H9 (cell line): ENCODE measurements at regions not wholly inside any gene's neighbourhood (a gene's known extent, or its start where the extent isn't known, plus 50 kb on each side); places are given as distances from the start of the nearest gene placed in this dataset.

Experiments used
- DNase-seq: peaks from one replicate; pipeline ENCODE4 v3.0.0-alpha.2; 2017
- H2AFZ ChIP-seq: one replicate; pipeline ENCODE4 v1.6.1; 2013; ENCODE audit warnings: mild to moderate bottlenecking, low read length, control low read depth, moderate library complexity
- H2AK5ac ChIP-seq: 2 replicates; pipeline ENCODE4 v1.6.1; 2013; ENCODE audit warnings: low read length, control low read depth, mixed read lengths; ENCODE audit not compliant: insufficient read length
- H2BK120ac ChIP-seq: one replicate; pipeline ENCODE4 v1.6.1; 2013; ENCODE audit warnings: low read depth, mild to moderate bottlenecking, low read length, control low read depth, inconsistent platforms; ENCODE audit not compliant: poor library complexity, severe bottlenecking
- H2BK12ac ChIP-seq: 2 replicates; pipeline ENCODE4 v1.6.1; 2013; ENCODE audit warnings: low read length, control low read depth, mixed read lengths, low read depth; ENCODE audit not compliant: insufficient read length
- H2BK15ac ChIP-seq: 2 replicates; pipeline ENCODE4 v1.6.1; 2013; ENCODE audit warnings: low read depth, low read length, control low read depth
- H2BK20ac ChIP-seq: one replicate; pipeline ENCODE4 v1.6.1; 2013; ENCODE audit warnings: low read depth, mild to moderate bottlenecking, low read length, control low read depth, inconsistent platforms; ENCODE audit not compliant: poor library complexity, severe bottlenecking
- H2BK5ac ChIP-seq: 2 replicates; pipeline ENCODE4 v1.6.1; 2013; ENCODE audit warnings: low read length, control low read depth, mixed read lengths; ENCODE audit not compliant: insufficient read length
- H3K14ac ChIP-seq: 2 replicates; pipeline ENCODE4 v1.6.1; 2013; ENCODE audit warnings: low read length, control low read depth; ENCODE audit not compliant: insufficient read depth
- H3K18ac ChIP-seq: 2 replicates; pipeline ENCODE4 v1.6.1; 2013; ENCODE audit warnings: low read depth, mild to moderate bottlenecking, mixed read lengths, low read length, control low read depth; ENCODE audit not compliant: insufficient read length
- H3K23ac ChIP-seq: 2 replicates; pipeline ENCODE4 v1.6.1; 2013; ENCODE audit warnings: low read length, control low read depth, mixed read lengths, low read depth; ENCODE audit not compliant: insufficient read length
- H3K23me2 ChIP-seq: 2 replicates; pipeline ENCODE4 v1.6.1; 2013; ENCODE audit warnings: low read depth, mild to moderate bottlenecking, mixed read lengths, low read length, control low read depth; ENCODE audit not compliant: insufficient read length, poor library complexity, severe bottlenecking
- H3K27ac ChIP-seq: 2 replicates; pipeline ENCODE4 v1.5.1; 2013; ENCODE audit warnings: low read length, control low read depth, mixed read lengths, low read depth; ENCODE audit not compliant: insufficient read length
- H3K27me3 ChIP-seq: 2 replicates; pipeline ENCODE4 v1.6.1; 2013; ENCODE audit warnings: low read length, control low read depth, inconsistent platforms; ENCODE audit not compliant: insufficient read depth
- H3K4ac ChIP-seq: 2 replicates; pipeline ENCODE4 v1.6.1; 2013; ENCODE audit warnings: low read depth, mild to moderate bottlenecking, control low read depth, inconsistent platforms, low read length, moderate library complexity
- H3K4me1 ChIP-seq: 2 replicates; pipeline ENCODE4 v1.6.1; 2013; ENCODE audit warnings: low read length, control low read depth, inconsistent platforms; ENCODE audit not compliant: insufficient read depth
- H3K4me2 ChIP-seq: 2 replicates; pipeline ENCODE4 v1.6.1; 2013; ENCODE audit warnings: low read length, control low read depth, mixed read lengths; ENCODE audit not compliant: insufficient read length, insufficient read depth
- H3K56ac ChIP-seq: 2 replicates; pipeline ENCODE4 v1.6.1; 2013; ENCODE audit warnings: low read depth, mild to moderate bottlenecking, mixed read lengths, low read length, control low read depth; ENCODE audit not compliant: insufficient read length
- H3K79me1 ChIP-seq: 2 replicates; pipeline ENCODE4 v1.6.1; 2013; ENCODE audit warnings: low read depth, mild to moderate bottlenecking, moderate library complexity, low read length, control low read depth, inconsistent platforms; ENCODE audit not compliant: insufficient read depth, poor library complexity, severe bottlenecking
- H3K79me2 ChIP-seq: 2 replicates; pipeline ENCODE4 v1.6.1; 2013; ENCODE audit warnings: low read length, control low read depth, inconsistent platforms; ENCODE audit not compliant: insufficient read depth
- H3K9ac ChIP-seq: 2 replicates; pipeline ENCODE4 v1.6.1; 2013; ENCODE audit warnings: low read length, control low read depth, mixed read lengths; ENCODE audit not compliant: insufficient read length; ENCODE audit errors: extremely low read depth
- H3K9me3 ChIP-seq: one replicate; pipeline ENCODE4 v1.6.1; 2013; ENCODE audit warnings: low read depth, low read length, inconsistent platforms; ENCODE audit not compliant: control insufficient read depth
- H3T11ph ChIP-seq: one replicate; pipeline ENCODE4 v1.6.1; 2013; ENCODE audit warnings: mild to moderate bottlenecking, low read length, control low read depth, inconsistent platforms
- H4K20me1 ChIP-seq: one replicate; pipeline ENCODE4 v1.6.1; 2013; ENCODE audit not compliant: control insufficient read depth, insufficient read length, insufficient read depth
- H4K5ac ChIP-seq: 2 replicates; pipeline ENCODE4 v1.6.1; 2013; ENCODE audit warnings: low read depth, mild to moderate bottlenecking, mixed read lengths, low read length, control low read depth; ENCODE audit not compliant: insufficient read length
- H4K8ac ChIP-seq: replicated peaks from 2 replicates; pipeline ENCODE4 v1.6.1; 2013; ENCODE audit warnings: low read length, control low read depth, mixed read lengths, low read depth; ENCODE audit not compliant: insufficient read length
- H4K91ac ChIP-seq: 2 replicates; pipeline ENCODE4 v1.6.1; 2013; ENCODE audit warnings: low read depth, mild to moderate bottlenecking, moderate library complexity, mixed read lengths, low read length, control low read depth; ENCODE audit not compliant: insufficient read length
- H3K27ac Mint-ChIP-seq, 3 experiments: 2 replicates in 2 of 3; 3 replicates in 1 of 3; pipeline ENCODE4 v1.8.0; 2020 to 2021; ENCODE audit warnings: mixed read lengths in 3 of 3, mild to moderate bottlenecking in 1 of 3, moderate library complexity in 1 of 3
- H3K27me3 Mint-ChIP-seq: 2 replicates; pipeline ENCODE4 v1.8.0; 2021; ENCODE audit warnings: low read depth, mild to moderate bottlenecking, moderate library complexity, mixed read lengths
- H3K36me3 Mint-ChIP-seq, 3 experiments: 2 replicates in 2 of 3; 3 replicates in 1 of 3; pipeline ENCODE4 v1.8.0; 2020 to 2021; ENCODE audit warnings: low read depth in 3 of 3, mixed read lengths in 3 of 3; ENCODE audit not compliant: insufficient read depth in 1 of 3
- H3K4me1 Mint-ChIP-seq, 2 experiments: 2 replicates each; pipeline ENCODE4 v1.8.0; 2020; ENCODE audit warnings: mixed read lengths in 2 of 2
- H3K4me3 Mint-ChIP-seq, 2 experiments: 2 replicates in 1 of 2; 3 replicates in 1 of 2; pipeline ENCODE4 v1.8.0; 2020 to 2021; ENCODE audit warnings: mild to moderate bottlenecking in 2 of 2, mixed read lengths in 2 of 2, moderate library complexity in 1 of 2
- H3K9me3 Mint-ChIP-seq, 2 experiments: 2 replicates in 1 of 2; 3 replicates in 1 of 2; pipeline ENCODE4 v1.8.0; 2020; ENCODE audit warnings: mild to moderate bottlenecking in 2 of 2, mixed read lengths in 2 of 2, moderate library complexity in 1 of 2
- CTCF ChIP-seq: fragments of 200-600 bp; sonication (generic); conservative IDR thresholded peaks from 3 replicates; pipeline ENCODE4 v1.8.0; 2021; ENCODE audit warnings: antibody characterized with exemption, mild to moderate bottlenecking
- WGBS: extraction: QIAGEN DNeasy Blood & Tissue Kit; methylation state at CpG from one replicate; pipeline ENCODE4 v1.1.7; 2013; ENCODE audit warnings: missing lambda C conversion rate, low lambda C conversion rate, mixed read lengths; ENCODE audit not compliant: insufficient read length; ENCODE audit errors: extremely low coverage; 5-methylcytosine and 5-hydroxymethylcytosine counted together

DNA sequence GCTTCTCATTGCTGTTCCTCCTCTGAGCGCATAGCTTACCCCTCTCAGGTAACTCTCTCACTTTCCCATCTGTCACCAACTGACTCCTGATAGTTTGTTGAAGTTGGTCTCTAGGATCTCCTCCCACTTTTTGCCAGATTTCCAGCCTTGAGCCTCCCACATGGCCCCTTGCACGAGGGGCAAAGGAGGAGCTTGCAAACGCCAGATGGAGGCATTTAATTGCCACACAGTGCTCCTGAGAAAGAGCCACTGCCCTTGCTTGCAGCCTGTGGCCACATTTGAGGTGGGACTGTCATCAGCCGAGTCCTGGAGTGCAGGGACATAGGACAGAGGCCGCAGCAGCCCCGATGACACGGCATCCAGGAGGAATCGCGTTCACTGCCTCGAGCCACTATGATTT, 348.7 kb downstream of the SMOC2 start:
- no peak overlapping the region for H3K18ac ChIP-seq
- no peak overlapping the region for H4K91ac ChIP-seq
- no peak overlapping the region for H3K9ac ChIP-seq
- H3K27ac ChIP-seq: no peak overlapping the region
- no peak overlapping the region for H2BK12ac ChIP-seq
- WGBS: no CpG with 5 or more reads among the region's 10 CpGs
- no peak overlapping the region for H3K4me3 Mint-ChIP-seq
- no peaks in the 10 kb centered on the region for H3K9me3 ChIP-seq
- H2BK15ac ChIP-seq: no peak overlapping the region
- H3K27ac Mint-ChIP-seq: no peak overlapping the region
- H3K4me2 ChIP-seq: no peak overlapping the region
- no peak for DNase-seq
- no peak overlapping the region for H3K56ac ChIP-seq
- no peak overlapping the region for H2BK5ac ChIP-seq
- H3T11ph ChIP-seq: no peak overlapping the region
- no peaks in the 10 kb centered on the region for H3K23me2 ChIP-seq
- TF ChIP-seq CTCF: no peak
- no peaks in the 10 kb centered on the region for H4K20me1 ChIP-seq
- H3K79me2 ChIP-seq: no peaks in the 10 kb centered on the region
- no peak overlapping the region for H3K4ac ChIP-seq
- no peak overlapping the region for H3K14ac ChIP-seq
- no peak overlapping the region for H2BK120ac ChIP-seq
- H3K23ac ChIP-seq: no peak overlapping the region
- H2AFZ ChIP-seq: no peak overlapping the region
- H3K4me1 Mint-ChIP-seq: peaks cover 7 to 14% of the 10 kb centered on the region in 2 experiments
- H3K27me3 Mint-ChIP-seq: peaks cover 2% of the 10 kb centered on the region
- no peaks in the 10 kb centered on the region for H3K27me3 ChIP-seq
- H3K36me3 Mint-ChIP-seq: no peaks in the 10 kb centered on the region
- H4K5ac ChIP-seq: no peak overlapping the region
- H3K9me3 Mint-ChIP-seq: peaks cover under 1 to 2% of the 10 kb centered on the region in 2 experiments; a peak in 1 of 5 replicates
- H2AK5ac ChIP-seq: no peak overlapping the region
- H4K8ac ChIP-seq: no peak overlapping the region
- H3K79me1 ChIP-seq: no peaks in the 10 kb centered on the region
- H3K4me1 ChIP-seq: peaks cover 4% of the 10 kb centered on the region; the same call in 1 of the 2 replicates
- no peak overlapping the region for H2BK20ac ChIP-seq
